GM18951 (cell line): ENCODE measurements at regions not wholly inside any gene's neighbourhood (a gene's known extent, or its start where the extent isn't known, plus 50 kb on each side); places are given as distances from the start of the nearest gene placed in this dataset.

Experiments
- POLR2A ChIP-seq: IDR thresholded peaks from 4 replicates; pipeline ENCODE4 v1.6.1; 2011; ENCODE audit warnings: mild to moderate bottlenecking; ENCODE audit not compliant: insufficient read length, insufficient read depth; ENCODE audit errors: extremely low read depth
- in situ Hi-C: fragments of 300-500 bp; cut with MboI; formaldehyde crosslinking; loops from one replicate; pipeline ENCODE4 v1.12.0; 2022; ENCODE audit warnings: low sequenced_read_pairs, mixed read lengths, inconsistent platforms; ENCODE audit not compliant: unreplicated experiment

DNA sequence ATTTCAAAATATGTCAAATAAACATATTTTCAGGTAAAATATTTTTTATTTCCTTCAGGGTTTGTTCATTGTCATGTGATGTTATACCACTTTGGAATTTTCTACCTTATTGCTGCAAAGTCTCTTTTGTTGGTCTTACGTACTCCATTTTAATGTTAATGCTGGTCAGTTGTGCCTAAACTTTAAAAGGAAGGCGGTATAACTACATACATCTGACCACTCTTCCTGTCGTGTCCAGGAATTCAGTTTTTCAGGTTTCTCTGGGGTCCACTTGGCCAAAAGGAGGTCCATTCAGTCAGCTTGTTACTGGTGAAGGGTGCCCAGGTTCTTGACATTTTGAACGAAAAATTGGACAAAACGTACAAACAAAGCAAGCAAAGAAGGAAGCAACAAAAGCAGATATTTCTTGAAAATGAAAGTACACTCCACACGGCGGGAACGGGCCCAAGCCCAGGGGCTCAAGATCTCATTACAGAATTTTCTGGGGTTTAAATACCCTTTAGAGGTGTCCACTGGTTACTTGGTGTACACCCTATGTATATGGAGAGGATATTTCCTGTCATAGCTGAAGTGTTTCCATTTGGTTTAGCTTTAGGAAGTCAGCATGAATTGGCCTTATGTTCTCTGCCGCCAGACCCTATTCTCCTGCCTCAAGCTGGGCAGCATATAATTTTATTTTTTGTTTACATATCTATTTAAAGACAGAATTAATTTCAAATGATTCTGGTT is 471.7 kb upstream of the CDH7 start:
- in situ Hi-C loops, result no loop called here
- no peak for TF ChIP-seq POLR2A

DNA sequence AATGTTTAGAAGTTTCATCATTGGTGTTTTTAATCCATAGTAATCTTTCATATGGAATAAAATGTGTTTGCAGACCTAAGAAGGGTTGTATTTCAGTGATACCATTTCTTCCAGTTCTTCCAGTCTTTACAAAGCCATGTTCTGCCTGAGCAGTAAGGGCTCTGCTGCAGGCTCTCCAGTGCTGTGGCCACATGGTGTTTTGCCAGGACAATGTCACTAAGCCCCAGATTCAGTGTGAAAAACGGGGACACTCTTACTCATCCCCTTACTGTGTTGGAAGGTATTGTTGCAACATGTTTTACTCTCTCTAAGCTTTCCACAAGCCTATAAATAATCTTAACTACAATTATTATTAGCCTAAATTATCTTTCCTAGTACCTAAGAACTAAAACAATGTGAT is 481.4 kb upstream of the CDH7 start:
- TF ChIP-seq POLR2A, result no peak
- in situ Hi-C loops, result no loop called here

DNA sequence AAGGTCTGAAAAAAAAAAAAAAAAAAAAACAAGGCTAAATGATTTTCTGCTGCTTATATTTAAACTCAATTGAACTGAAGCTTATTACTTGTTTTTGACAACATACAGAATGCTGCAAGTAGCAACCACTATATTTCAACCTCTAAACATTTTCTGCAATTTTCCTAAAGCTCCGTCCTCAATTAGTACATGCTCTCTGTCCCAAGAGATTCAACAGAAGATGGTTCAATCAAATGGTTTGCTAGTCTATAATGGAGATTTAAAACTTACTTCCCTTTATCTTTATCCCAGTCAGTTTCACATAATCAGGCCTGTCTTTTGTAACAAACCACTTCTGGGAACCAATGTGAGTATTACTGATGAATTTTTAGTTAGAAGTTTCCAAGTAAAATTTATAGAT is 485.1 kb upstream of the CDH7 start:
- no peak for TF ChIP-seq POLR2A
- in situ Hi-C loops, result no loop called here

DNA sequence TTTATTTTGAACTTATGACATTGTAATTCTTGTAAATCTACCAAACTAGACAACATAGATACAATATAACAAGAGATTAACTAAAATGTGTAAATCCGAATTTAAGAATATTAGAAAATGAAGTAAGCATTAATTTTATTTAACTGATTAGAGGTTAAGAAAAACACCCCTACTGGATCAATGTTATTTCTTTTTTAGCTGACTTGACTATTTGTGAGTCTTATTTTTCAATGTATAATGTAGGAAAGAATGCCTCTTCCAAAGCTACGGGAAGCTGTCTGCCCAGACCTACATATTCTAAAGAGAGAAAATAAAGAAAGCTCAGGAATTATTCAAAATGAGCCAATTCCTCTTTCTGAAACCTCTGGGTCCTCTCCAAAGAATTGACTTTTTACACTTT is 490.8 kb upstream of the CDH7 start:
- in situ Hi-C loops, result no loop called here
- no peak for TF ChIP-seq POLR2A

DNA sequence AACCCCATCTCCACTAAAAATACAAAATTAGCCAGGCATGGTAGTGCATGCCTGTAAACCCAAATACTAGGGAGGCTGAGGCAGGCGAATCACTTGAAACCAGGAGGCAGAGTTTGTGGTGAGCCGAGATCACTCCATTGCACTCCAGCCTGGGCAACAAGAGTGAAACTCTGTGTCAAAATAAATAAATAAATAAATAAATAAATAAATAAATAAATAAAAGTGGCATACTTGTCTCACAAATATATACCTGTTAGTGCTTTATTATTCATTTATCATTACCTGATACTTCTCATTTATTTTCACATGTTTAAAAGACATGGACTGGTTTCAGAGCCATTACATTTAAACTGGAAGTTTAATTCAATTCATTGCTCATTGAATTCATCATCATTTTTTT is 491.4 kb upstream of the CDH7 start:
- TF ChIP-seq POLR2A, result no peak
- in situ Hi-C loops, result no loop called here

DNA sequence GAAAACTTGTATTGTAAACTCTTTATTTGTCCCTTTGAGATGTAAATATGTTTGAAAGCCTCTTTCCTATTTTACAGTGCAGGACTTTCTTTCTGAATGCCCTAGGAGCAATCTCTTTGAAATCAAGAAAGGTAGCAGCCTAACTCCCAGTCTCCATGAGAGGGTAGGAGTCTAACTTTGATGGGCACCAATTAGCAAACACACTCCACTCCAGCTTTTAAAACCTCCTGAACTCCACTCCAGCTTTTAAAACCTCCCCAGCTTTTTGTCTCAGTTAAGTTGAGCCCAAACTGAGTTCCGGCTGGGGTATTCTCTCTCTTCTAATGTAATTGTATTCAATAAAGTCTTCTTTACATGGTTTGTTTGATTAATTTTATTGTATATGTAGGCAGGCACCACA is 493.7 kb upstream of the CDH7 start:
- no peak for TF ChIP-seq POLR2A
- in situ Hi-C loops, result no loop called here

DNA sequence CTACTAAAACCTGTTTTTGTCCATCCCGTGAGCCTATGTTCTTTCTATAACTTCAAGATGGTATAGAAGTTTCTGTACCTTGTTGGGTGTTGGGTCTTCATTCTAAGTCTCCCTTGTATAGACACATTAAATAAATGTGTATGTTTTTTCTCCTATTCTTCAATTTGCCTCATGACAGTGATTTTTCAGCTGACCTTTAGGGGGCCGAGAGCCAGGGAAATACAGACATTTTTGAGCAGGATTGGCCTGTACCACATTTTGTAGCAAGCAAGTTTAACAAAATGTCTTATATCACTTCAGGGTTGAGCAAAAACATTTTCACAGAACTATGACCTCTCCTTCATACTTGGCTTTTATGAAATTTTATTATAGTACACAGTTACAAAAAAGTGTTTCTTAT is 495.4 kb upstream of the CDH7 start:
- TF ChIP-seq POLR2A, result no peak
- in situ Hi-C loops, result no loop called here

DNA sequence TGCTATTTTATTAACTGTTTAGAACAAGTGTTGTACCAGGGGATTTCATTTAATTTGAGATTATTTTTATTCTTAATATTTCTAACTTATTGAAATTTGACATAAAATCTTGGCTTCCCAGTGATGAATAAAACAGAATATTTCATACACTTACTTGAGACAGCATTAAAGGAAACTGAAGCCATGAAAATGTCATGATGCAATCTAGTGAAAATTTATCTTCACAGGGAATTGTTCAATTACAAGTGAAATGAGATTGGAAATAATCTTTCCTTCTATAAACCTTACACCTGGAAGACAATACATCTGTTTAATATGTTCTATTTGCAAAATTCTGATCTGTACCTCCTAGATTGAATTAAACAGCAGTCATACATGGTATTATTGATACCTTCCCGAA is 511.0 kb upstream of the CDH7 start:
- no peak for TF ChIP-seq POLR2A
- in situ Hi-C loops, result no loop called here

DNA sequence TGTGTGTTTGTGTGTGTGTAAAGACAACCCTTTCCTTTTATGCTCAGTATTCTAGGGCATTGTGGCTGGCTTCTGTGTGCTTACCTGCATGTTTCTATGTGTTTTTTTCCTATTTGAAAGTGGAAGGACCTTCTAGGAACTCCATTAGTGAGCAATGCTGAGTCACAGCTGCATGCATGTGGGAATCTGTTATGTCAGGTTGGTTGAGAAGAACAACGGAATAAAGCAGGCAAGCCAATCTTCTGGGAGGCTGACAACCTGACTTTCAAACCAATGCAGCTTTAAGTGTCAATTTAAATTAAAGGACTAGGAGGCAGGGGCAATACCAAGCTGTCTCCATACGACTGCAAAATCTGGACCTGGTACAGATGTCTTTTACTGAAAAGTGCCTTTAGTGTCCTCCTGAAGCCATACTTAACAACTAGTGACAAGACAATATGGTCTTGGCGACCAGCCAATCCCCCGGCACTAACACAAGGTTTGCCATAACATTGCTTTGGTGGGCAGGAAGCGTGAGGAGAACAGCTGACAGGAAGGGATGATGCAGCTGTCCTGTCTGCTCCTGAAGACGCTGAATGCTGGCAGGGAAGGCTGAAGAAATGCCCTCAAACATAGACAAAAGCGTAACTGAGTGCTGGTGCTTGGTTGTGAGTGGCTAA is 514.7 kb upstream of the CDH7 start:
- TF ChIP-seq POLR2A, result no peak
- in situ Hi-C loops, result no loop called here

DNA sequence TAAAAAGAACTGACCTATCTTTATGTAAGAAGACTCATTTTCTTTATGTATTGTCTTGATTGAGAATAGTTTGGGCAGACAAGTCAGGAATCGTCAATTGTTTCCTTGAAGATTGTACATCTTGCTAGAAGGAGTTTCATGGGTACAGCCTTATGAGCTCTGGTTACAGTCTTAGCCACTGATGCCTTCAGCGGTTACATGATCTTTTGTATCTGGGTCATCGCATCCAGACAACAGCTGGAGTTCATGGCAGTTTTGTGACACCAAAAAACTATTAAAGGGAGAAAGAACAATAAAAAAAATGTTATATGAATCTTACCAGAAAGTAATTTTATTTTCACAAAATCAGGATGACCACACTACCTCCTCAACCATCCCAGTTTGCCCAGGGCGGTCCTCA is 520.5 kb upstream of the CDH7 start:
- TF ChIP-seq POLR2A, result no peak
- in situ Hi-C loops, result no loop called here

DNA sequence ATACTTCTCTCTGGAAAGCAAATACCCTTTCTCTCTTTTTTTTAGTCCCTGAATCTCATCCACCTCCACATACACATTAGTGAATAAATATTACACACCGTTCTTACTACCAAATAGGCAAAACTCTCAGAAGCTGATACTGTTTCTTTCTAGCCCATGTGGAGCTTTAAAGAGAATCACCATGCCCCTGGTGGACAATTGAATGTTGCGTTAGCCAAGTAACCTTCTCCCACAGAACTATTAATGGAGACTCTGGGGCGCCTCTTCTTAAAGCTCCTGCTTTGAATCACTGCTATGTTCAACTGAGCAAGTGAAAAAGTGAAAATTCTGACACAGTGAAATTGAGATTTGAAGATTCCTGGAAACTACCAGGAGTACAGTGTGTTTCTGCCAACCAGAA is 522.8 kb upstream of the CDH7 start:
- in situ Hi-C loops, result no loop called here
- TF ChIP-seq POLR2A, result no peak

DNA sequence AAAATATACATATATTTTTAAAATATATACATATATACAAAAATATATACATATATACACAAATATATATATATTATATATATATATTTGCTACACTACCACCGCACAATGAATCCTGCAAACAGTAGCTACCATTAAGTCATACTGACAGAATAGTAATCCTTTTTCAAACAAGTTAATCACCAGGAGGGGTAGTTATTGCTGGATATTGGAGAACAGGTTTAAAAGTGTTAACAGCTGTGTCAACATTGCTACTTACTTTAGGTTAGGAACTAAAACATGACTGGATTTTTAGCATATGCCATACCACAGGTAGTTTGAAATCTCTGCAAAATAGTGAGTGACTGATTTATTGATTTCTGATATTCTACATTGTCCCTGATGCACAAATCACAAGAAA is 529.1 kb upstream of the CDH7 start:
- in situ Hi-C loops, result no loop called here
- TF ChIP-seq POLR2A, result no peak

DNA sequence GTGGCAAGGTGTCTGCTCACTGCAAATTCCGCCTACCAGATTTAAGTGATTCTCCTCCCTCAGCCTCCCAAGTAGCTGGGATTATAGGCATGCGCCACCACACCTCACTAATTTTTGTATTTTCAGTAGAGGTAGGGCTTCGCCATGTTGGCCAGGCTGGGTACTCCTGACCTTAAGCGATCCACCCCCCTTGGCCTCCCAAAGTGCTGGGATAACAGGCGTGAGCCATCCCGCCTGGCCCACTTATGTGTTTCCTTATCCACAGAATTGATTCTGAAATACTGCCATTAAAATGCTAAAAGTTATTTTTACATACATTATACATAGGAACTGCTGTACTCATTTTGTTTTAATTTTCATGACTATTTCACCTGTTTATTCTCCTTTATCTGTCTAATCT is 529.7 kb upstream of the CDH7 start:
- in situ Hi-C loops, result no loop called here
- no peak for TF ChIP-seq POLR2A

DNA sequence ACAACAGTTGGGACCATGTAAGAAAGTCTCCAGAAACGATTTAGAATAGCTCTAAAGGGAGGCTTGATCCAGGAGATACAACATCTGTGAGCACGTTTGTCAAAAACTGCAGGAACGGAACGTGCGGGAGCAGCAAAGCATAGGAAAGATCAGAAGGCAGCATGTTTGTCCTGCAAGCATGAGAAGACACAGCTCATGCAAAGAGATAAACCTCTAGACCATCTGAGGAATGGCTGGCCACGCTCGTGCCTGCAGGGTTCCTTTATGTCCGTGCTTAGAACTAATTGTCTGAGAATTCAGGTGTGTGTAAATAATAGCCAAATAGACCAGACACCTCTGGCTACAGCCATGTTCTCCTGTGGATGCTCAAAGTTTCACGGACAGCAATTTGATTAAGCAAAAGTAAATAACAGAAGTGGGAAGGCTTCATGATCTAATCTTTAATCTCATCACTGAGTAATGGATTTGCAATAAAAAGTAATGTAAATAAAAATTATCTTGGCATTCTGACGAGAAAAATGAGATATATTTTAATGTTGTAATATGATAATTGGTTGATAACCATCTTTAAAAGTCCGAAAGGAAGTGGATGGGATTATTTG is 534.8 kb upstream of the CDH7 start:
- no peak for TF ChIP-seq POLR2A
- in situ Hi-C loops, result no loop called here
